NCI-H128 (cell line): ENCODE measurements at regions not wholly inside any gene's neighbourhood (a gene's known extent, or its start where the extent isn't known, plus 50 kb on each side); places are given as distances from the start of the nearest gene placed in this dataset.

ENCODE experiments used
- DNase-seq: peaks from one replicate; lab custom pipeline; 2025; ENCODE audit not compliant: unreplicated experiment; lab: John Stamatoyannopoulos, UW

DNA sequence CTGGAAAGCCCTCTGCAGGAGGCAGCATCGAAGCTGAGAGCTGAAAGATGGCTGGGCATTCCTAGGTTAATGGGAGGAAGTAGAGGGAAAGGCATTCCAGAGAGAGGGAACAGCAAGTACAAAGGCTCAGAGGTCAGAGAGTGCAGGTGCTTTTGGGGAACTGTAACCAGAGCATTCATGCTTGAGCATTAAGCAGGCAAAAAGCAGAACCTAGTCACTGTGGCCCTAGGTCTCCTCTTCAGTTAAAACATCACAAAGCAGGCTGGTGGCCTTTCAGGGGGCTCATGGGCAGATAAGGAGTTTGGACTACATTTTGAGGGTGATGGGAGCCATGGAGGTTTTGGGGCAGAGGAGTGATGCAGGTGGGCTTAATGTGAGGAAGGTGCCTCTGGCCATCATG lies 169.2 kb upstream of the MYL2 start:
- DNase-seq, result no peak

DNA sequence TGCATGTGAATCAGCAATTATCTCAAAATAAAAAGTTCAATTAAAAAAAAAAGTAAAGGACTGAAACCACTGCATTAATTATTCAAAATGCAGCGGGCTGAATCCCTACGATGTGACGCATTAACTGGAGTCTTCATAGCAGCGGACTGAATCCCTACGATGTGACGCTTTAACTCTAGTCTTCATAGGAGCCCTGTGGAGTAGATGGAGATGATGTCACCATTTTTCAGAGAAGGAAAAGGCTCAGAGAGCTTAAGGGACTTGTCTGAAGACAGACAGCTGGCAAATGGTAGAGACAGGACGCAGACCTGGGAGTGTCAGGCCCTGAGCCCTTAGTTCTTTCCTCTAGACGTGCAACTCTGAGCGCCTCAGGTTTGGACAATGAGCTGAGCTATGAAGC lies 168.0 kb upstream of the MYL2 start:
- DNase-seq, result no peak

DNA sequence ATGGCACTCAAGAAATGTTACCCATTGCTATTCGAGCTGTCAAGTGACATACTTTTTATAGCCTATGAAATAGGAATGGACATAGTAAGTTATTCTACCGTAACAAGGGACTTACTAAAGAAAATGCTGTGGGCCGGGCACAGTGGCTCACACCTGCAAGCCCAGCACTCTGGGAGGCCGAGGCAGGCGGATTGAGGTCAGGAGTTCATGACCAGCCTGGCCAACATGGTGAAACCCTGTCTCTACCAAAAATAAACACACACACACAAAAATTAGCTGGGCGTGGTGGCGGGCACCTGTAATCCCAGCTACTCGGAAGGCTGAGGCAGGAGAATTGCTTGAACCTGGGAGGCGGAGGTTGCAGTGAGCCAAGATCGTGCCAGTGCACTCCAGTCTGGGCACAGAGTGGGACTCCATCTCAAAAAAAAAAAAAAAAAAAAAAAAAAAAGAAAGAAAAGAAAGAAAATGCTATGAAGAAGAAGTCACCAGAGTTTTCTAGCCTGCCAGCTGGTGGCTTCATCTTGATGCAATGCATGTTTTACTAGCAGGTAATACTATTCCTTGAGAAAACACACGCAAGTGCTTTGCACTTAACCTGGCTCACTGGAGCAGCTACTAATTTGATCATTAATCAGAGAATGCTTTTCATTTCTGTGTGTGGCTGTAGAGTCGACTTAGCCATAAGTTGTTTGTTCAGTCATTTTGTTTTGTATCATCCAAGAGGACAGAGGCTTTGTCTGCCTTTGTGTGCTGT lies 166.7 kb upstream of the MYL2 start:
- DNase-seq, result no peak

DNA sequence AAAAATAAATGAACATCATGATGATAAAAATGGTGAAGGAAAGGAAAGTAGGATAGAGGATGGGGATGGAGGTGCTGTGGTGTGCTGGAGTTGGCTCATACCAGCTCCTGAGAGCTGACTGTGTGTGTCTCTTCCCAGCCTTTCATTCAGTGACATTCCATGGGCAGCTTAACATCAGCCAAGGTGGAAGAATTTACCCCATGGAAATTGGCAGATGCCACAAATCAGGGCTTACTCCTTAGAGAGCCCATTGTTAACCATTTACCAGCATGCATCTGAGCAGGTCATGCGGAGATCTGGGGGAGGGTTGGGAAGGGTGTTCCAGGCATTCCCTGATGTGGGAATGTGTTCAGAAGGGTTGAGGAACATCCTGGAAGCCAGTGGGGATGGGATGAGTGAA lies 164.7 kb upstream of the MYL2 start:
- DNase-seq, result no peak

DNA sequence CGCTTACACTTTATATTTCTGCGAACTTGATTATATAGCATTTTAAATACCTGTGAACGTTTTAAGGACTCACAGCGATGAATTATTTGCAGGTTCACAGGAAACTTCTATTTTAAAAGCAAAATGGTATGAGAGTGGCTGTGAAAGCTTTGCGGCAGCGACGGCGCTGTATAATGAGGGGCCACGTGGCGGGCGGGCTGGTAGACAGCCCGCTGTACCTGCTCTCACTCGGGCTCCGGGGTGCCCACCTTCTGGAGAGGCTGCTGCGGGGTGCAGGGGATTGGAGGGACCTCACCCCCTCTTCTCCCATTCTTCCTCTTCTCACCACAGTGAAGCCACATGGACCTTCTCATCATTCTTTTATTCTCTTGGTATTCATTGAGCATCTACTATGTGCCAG lies 164.2 kb upstream of the MYL2 start:
- no peak for DNase-seq

DNA sequence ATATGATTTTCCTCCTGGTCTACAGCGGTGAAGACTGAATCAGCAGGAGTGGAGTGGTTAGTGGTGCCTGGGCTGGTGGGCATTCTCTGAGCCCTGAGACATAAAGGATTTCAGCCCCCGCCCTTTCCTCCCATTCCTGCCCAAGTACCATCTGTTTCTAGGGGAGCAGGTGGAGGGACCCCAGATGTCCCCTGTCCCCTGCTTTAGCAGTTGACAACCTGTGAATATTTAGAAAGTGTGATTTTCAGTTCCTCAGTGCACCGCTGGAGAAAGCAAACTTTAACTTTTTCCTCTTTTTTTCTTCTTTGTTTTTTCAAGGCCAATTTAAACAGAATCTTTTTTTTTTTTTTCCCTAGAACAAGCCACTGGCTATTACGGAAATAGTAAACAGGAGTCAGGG lies 163.8 kb upstream of the MYL2 start:
- DNase-seq, result no peak

DNA sequence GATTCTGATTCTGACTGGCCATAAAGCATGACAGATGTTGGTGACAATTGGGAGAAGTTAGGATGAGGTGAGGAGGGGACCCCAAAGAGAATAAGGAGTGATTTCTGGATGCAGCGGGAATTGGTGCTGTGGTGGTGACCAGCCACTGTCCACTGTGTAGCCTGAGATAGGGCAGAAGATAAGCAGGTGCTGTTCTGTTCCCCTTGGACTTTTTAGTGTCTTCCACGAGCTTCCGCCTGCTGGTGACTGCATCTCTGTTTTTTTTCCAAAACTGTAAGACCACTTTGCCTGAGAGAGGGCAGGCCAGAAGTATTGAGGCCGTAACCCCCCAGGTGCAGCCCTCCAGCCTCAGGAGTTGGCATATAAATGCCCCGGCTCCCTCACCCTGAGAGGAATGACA lies 161.2 kb upstream of the MYL2 start:
- DNase-seq, result no peak

DNA sequence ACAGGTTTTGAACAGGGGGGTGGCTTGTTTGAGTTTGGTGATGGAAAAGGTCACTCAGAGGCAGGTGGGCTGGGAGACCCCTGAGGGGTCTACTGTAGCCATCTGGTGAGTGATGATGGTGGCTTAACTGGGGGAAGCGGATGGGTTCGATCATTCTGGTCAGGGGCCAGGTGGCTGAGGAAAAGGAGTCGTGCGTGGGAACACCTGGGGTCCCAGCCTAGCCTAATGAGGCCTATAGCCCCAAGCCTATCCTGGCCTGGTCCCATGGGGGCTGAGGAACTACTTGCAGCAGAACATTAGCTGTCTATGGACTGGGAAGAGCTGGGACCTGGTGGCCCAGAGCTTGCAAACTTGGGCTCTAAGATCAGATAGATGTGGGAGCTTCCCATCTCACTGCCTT lies 158.4 kb upstream of the MYL2 start:
- no peak for DNase-seq

DNA sequence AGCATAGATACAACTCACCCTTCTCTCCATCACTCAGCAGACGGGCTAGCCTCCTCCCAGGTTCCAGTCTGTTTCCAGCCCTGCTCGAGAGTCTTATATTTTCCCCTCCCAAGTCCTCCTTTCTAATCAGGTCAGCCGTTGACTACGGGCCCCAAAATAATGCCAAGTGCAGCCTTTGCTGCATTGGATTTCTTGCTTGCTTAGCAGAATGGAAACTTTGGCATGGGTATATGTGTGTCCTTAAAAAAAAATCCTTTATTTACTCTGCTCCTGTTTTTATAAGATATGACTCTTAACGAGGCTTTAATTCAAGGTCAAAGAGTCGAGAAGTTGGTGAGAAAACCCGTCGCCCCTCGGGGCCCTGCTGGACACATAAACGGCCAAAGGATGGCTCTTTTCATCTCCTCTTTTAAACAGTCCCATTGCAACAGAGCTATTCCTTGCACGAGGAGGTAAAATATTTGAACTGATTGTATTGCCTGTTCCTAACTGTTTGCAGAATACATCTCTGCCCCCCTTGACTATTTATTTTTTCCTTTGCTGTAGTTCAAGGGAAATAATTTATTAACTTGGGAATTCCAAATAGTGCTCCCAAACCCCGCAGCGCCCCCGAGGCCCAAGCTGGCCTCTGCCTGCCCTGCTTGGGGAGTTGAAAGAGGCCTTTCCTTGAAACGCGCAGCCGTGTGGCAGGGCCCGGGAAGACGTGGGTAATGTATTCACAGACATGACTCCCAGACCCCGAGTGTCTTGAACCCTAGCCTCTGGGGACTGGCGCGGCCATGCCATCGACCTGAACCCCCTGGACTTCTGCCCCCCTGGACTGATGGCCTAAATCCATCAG lies 156.5 kb upstream of the MYL2 start:
- no peak for DNase-seq

DNA sequence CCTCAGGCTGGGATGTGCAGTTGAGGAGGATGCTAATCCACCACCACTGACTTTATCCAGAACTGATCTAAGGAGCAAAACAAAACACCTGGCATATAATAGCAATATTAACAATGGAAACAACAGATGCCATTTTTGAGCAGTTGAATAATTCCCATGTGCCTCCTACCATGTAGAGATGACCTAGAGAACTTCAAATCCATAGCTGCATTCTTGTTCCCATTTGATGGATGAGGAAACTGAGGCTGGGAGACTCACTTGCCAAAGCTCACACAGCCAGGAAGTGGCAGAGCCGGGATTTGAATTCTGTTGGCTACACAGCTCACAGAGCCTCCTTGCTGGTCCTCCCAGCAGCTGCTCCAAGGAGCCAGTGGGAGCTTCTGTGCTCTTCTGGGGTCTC lies 155.8 kb upstream of the MYL2 start:
- DNase-seq, result no peak

DNA sequence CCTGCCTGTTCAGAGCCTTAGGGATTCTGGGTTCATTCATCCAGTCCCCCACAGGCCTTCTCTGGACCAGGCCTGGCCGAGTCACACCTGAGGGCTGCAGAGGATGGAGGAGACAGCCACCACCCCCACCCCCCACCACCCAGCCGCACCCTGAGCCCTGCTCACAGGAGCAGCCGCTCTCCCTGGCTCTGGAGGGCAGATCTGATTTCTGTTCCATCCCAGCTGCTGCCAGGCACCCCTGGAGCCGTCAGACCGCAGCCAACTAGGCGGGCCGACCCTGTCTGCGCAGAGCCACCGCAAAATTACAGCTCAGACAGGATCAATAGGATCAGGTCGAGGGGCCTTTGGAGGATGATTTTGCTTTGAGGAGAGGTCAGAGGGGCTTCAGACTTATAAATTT lies 154.6 kb upstream of the MYL2 start:
- no peak for DNase-seq

DNA sequence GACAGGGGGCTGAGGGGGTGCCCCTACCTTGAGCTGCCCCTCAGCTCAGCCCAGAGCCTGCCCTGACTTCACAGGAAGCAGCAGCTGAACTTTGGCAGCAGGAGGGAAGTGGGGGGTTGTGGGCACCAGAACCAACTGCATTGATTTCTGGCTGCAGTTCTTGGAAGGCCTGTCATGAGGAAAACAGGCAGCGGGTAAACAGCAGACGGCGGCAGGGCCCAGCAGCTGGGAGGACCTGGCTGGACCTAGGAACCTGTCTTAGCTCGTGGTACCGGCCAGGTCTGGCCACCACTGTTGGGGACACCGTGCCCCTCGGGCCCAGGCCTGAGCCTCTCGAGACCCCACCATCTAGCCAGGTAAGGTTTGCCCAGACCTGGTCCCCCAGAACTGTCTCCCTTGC lies 154.2 kb upstream of the MYL2 start:
- DNase-seq, result no peak

DNA sequence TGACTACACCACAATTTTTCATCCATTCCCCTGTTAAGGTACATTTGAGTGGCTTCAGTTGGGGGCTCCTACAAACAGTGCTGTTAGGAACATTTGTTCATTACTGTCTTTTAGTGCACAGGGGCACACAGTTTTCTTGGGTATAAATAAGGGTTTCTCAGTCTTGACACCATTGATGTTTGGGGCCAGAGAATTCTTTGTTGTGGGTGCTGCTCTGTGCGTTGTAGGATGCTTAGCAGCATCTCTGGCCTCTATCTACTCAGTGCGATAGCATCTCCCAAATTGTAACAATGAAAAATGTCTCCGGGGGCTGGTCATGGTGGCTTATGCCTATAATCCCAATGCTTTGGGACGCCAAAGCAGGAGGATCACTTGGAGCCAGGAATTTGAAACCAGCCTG lies 153.0 kb upstream of the MYL2 start:
- no peak for DNase-seq

DNA sequence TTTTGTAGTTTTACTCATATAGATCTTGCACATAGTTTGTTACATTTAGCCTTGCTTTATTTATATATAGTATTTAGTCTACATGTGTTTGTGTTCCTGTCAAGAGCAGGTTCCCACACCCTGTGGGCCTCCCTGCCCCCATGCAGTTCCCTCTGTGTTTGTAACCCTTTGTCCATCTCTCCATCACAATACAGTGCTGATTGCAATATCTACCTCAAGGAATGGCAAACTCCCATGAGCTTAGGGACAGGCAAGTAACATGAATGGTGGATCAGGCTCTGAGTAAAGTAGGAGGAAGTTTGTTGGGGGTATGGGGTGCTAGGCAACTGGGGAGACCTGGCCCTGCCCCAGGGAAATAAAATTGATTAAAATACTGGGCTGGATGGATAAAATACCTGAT lies 151.9 kb upstream of the MYL2 start:
- no peak for DNase-seq

DNA sequence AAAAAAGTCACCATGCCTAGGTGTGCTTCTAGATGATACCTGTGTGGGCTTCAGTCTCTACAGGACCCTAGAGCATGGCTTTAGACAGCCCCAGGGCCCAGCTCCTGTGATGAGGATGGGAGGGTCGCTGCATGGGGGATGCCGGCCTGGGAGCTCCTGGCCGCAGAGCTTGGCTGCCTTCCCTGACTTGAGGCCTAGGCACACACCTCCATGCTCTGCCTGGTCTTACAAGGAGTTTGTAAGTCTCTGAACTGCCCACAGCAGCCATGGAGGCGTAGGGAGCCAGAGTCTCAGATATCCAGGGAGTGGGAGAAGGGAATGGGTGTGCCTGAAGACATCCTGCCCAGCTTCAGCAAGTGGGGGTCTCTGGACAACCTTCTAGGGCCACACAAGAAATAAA lies 149.5 kb upstream of the MYL2 start:
- DNase-seq, result no peak

DNA sequence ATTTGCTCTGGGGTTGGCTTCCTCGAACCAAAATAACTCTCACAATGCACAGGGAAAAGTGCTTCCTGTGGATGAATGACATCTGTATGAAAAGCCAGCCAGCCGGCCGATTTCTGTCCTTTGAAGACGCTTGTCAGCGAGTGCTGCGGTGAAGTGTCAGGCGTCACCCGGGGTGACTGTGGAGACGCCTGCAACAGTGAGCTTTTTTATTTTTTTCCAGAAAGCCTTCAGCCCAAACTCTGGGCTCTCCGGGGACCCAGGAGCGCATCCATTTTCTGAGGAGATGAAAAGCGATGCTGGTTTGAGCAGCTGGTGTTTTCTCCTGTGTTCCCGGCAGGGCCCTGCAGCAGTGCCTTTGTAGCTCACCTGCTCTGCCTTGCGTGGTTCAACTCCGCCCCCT lies 147.9 kb upstream of the MYL2 start:
- DNase-seq, result no peak

DNA sequence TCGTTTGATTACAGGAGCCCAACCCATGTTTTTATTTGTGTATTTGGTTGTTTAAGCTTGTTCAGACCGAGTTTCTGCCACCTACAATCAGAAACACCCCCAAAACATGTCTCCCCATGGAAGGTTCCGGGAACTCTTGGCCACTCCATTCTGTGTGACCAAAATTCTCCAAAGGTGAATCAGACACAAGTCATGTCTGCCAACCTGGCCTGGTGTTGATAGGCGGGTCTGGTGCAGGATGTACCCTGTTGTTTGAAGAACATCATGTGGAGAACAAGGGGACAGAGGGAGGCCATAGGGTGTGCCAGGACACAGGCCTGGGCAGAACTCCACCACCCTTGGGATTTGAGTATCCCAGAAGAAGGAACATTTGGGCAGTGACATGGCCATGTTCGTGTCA lies 147.1 kb upstream of the MYL2 start:
- DNase-seq, result no peak

DNA sequence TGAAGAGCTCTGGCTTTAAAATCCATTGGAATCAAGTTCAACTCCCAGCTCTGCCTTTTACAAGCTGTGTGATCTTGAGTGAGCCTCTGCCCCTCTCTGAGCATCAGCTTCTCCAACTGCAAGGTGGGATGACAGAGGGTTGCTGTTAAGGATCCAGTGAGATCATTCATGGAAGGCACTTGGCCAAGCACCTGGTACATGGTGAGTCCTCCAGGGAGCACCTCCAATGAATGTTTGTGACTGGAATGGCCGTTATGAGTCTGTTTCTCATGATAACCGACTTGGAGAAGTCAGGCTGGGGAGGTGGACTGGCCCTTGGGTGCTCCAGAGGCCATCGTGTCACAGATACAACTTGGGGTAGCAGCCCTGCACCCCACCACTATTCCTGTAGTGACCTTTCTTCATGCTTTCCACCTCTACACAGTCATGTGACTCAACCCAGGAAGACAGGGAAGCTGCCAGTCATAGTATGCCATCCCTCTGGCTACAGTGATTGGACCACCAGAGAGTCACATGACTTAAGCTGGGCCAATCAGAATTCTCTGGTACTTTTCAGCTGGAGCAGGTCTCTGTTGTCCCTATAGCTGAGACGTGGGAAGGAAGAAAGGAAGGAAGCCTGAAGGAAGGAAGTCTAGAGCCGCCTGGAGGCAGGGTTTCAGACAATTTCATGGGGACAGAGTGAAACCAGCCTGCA lies 146.5 kb upstream of the MYL2 start:
- no peak for DNase-seq

DNA sequence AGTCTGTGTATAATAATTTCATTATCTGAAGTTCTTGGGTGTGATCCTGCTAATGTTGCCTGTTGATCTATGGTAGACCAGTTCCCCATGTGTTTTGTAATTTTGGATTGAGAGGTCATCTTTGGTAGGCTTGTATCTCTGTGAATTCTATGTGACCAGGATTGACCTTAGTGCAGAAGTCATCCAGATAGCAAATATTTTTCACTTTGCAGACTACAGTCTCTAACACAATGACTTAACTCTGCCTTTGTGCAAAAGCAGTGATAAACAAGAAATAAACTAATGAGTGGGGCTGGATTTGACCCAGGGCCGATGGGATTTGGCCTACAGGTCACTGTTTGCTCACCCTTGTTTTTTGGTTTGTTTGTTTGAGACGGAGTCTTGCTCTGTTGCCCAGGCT lies 144.6 kb upstream of the MYL2 start:
- DNase-seq, result no peak

DNA sequence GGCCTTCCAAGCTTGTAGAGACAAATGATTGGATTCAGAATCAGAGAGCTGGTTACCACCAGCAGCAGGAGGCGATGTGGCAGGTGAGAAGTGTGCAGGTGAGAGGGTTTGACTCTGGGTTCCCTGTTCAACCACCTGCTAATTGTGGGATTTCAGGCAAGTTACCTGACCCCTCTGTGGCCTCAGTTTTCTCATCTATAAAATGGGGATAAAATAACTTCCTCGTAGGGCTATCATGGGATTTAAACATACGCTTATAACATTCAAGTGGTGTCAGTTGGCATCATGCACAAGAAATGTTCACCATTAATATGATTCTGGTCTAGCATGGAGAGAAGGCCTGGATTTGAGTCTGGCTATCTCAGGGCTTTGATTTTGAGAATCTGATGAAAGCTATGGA lies 143.8 kb upstream of the MYL2 start:
- no peak for DNase-seq

DNA sequence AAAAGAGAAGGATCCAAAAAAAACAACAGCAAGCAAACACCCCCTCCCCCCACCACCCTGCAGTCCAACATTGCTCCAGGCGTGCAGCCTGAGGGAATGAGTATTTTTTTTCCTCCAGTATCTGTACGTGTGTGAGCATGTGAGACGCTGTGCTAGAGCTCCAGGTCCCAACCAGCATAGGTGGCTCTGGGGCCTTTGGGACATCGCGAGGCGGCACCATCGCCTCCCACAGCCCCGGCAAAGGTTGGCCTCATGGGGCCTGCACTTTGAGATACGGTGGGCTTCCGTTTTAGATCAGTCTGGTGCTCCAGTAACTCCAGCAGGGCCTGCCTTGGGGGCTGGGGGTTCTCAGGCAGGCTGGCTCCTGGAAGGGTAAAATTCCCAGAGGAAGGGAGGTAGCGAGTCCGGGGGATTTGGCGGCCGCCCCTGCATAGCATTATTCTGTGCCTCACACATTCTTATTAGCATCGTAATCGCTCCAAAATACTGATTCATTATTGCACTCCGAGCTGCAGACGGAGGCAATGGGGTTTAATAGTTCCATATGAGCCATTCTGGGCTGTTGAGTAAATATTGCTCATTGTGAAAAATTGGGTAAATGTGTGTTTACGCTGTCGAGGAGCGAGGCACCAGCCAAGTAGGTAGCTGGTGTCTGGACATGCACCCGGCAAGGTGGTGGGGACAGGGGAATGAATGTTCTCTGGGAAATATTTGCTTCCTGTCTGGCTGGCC lies 143.1 kb upstream of the MYL2 start:
- DNase-seq, result no peak
